OCI-LY3 (cell line): ENCODE measurements at regions not wholly inside any gene's neighbourhood (a gene's known extent, or its start where the extent isn't known, plus 50 kb on each side); places are given as distances from the start of the nearest gene placed in this dataset.

Source experiments
- H2AFZ ChIP-seq: fragments of 200-600, 300-600 bp; shearing (Covaris generic); 2 replicates; pipeline ENCODE4 v1.6.0; 2014; ENCODE audit warnings: antibody characterized with exemption, low read depth, low read length
- H3K27ac ChIP-seq: fragments of 200-600, 300-600 bp; sonication (generic); 2 replicates; pipeline ENCODE4 v1.5.1; 2014; ENCODE audit warnings: mild to moderate bottlenecking, low read length, moderate library complexity, mixed read lengths
- H3K27me3 ChIP-seq: fragments of 200-600, 300-600 bp; sonication (generic); 2 replicates; pipeline ENCODE4 v1.6.1; 2014; ENCODE audit warnings: low read depth, low read length, mixed read lengths
- H3K36me3 ChIP-seq: fragments of 200-600, 300-600 bp; sonication (generic); replicated peaks from 2 replicates; pipeline ENCODE3; 2014; ENCODE audit warnings: low read depth, low read length, mixed read lengths
- H3K4me1 ChIP-seq: fragments of 300-600, 200-600 bp; sonication (generic); 2 replicates; pipeline ENCODE4 v1.6.1; 2014; ENCODE audit warnings: low read length, mixed read lengths
- H3K4me2 ChIP-seq: fragments of 200-600, 300-600 bp; sonication (generic); 2 replicates; pipeline ENCODE4 v1.6.1; 2014; ENCODE audit warnings: low read length, mixed read lengths
- H3K4me3 ChIP-seq: fragments of 300-600, 200-600 bp; sonication (generic); 2 replicates; pipeline ENCODE4 v1.5.1; 2014; ENCODE audit warnings: antibody characterized with exemption, mild to moderate bottlenecking, low read length, moderate library complexity
- H3K79me2 ChIP-seq: fragments of 300-600, 200-600 bp; shearing (Covaris generic); 2 replicates; pipeline ENCODE4 v1.6.1; 2014; ENCODE audit warnings: mild to moderate bottlenecking, low read length, mixed read lengths
- H3K9ac ChIP-seq: fragments of 300-600, 200-600 bp; shearing (Covaris generic); 2 replicates; pipeline ENCODE4 v1.6.0; 2014; ENCODE audit warnings: mild to moderate bottlenecking, low read length, moderate library complexity
- H3K9me3 ChIP-seq: fragments of 200-600, 300-600 bp; shearing (Covaris generic); 2 replicates; pipeline ENCODE4 v1.6.1; 2014; ENCODE audit warnings: low read length, mixed read lengths; ENCODE audit not compliant: insufficient read depth
- H4K20me1 ChIP-seq: fragments of 200-600, 300-600 bp; sonication (generic); 2 replicates; pipeline ENCODE4 v1.6.1; 2016; ENCODE audit warnings: low read length, mixed read lengths; ENCODE audit not compliant: insufficient read depth
- EZH2phosphoT487 ChIP-seq: fragments of 200-600 bp; shearing (Covaris generic); IDR thresholded peaks from 2 replicates; pipeline ENCODE4 v1.6.1; 2018; ENCODE audit warnings: antibody characterized with exemption, mixed run types, low read depth
- TF ChIP-seq, protein P1 (sequence below): fragments of 200-600, 300-600 bp; sonication (generic); IDR thresholded peaks from 2 replicates; pipeline ENCODE4 v1.5.1; 2014; ENCODE audit warnings: antibody characterized with exemption, low read length, low read depth

DNA sequence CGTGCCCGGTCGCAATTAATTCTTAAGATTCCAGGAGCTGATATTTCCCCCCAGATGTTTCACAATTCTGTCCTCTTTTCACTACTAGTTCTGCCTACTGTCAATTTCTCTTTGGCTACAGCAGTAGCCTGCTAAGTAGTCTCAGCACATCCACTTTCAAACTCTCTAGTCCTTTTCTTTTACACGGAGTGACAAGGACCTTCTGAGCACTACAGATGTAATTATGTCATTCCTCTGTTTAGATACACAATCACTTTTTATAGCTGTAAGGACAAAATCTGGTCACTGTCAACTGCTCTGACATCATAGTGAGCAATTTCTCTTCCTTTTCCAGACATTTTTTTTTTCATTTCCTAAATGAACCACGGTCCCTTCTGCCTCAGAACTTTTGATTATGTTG, 421.7 kb upstream of the CHRM3 start:
- Histone ChIP-seq H3K9ac (no peak overlapping the region), H3K4me2 (no peak overlapping the region), H3K4me3 (no peak overlapping the region), H2AFZ (no peak overlapping the region), H3K4me1 (no peaks in the 10 kb centered on the region), H4K20me1 (no peaks in the 10 kb centered on the region), H3K27ac (no peak overlapping the region), H3K27me3 (no peaks in the 10 kb centered on the region), H3K9me3 (no peaks in the 10 kb centered on the region), H3K79me2 (no peaks in the 10 kb centered on the region), H3K36me3 (no peaks in the 10 kb centered on the region)
- TF ChIP-seq, protein P1, sequence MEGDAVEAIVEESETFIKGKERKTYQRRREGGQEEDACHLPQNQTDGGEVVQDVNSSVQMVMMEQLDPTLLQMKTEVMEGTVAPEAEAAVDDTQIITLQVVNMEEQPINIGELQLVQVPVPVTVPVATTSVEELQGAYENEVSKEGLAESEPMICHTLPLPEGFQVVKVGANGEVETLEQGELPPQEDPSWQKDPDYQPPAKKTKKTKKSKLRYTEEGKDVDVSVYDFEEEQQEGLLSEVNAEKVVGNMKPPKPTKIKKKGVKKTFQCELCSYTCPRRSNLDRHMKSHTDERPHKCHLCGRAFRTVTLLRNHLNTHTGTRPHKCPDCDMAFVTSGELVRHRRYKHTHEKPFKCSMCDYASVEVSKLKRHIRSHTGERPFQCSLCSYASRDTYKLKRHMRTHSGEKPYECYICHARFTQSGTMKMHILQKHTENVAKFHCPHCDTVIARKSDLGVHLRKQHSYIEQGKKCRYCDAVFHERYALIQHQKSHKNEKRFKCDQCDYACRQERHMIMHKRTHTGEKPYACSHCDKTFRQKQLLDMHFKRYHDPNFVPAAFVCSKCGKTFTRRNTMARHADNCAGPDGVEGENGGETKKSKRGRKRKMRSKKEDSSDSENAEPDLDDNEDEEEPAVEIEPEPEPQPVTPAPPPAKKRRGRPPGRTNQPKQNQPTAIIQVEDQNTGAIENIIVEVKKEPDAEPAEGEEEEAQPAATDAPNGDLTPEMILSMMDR = no peak
- TF ChIP-seq EZH2phosphoT487 = no peak

GRCh38 chr1:238962941-238963340, 423.4 kb upstream of the CHRM3 start:
- Histone ChIP-seq H3K9me3 (no peaks in the 10 kb centered on the region), H2AFZ (no peak overlapping the region), H3K4me2 (no peak overlapping the region), H3K36me3 (no peaks in the 10 kb centered on the region), H3K79me2 (no peaks in the 10 kb centered on the region), H3K27me3 (no peaks in the 10 kb centered on the region), H4K20me1 (no peaks in the 10 kb centered on the region), H3K4me1 (no peaks in the 10 kb centered on the region), H3K4me3 (no peak overlapping the region), H3K27ac (no peak overlapping the region), H3K9ac (no peak overlapping the region)
- no peak for TF ChIP-seq EZH2phosphoT487
- TF ChIP-seq, protein P1 = no peak

GRCh38 chr1:238961790-238962189, 424.6 kb upstream of the CHRM3 start:
- Histone ChIP-seq H3K27ac (no peak overlapping the region), H3K9me3 (no peaks in the 10 kb centered on the region)

GRCh38 chr1:238960071-238960470, 426.3 kb upstream of the CHRM3 start:
- Histone ChIP-seq H3K4me3 (no peak overlapping the region), H3K79me2 (no peaks in the 10 kb centered on the region), H3K4me2 (no peak overlapping the region), H2AFZ (no peak overlapping the region), H3K27ac (no peak overlapping the region), H3K27me3 (no peaks in the 10 kb centered on the region), H3K9ac (no peak overlapping the region), H3K36me3 (no peaks in the 10 kb centered on the region), H4K20me1 (no peaks in the 10 kb centered on the region), H3K9me3 (no peaks in the 10 kb centered on the region), H3K4me1 (no peaks in the 10 kb centered on the region)
- no peak for TF ChIP-seq EZH2phosphoT487
- TF ChIP-seq, protein P1 = no peak

More at GRCh38 chr1:238961790-238962189, 424.6 kb upstream of the CHRM3 start:
- TF ChIP-seq EZH2phosphoT487 = no peak
- TF ChIP-seq, protein P1 = no peak
- no peak overlapping the region for H2AFZ ChIP-seq
- H3K4me2 ChIP-seq = no peak overlapping the region
- no peaks in the 10 kb centered on the region for H3K27me3 ChIP-seq
- no peak overlapping the region for H3K9ac ChIP-seq
- no peaks in the 10 kb centered on the region for H3K79me2 ChIP-seq
- no peaks in the 10 kb centered on the region for H3K4me1 ChIP-seq
- no peaks in the 10 kb centered on the region for H4K20me1 ChIP-seq
- H3K4me3 ChIP-seq = no peak overlapping the region
- no peaks in the 10 kb centered on the region for H3K36me3 ChIP-seq
